ENCODE measurements at regions not wholly inside any gene's neighbourhood (a gene's known extent, or its start where the extent isn't known, plus 50 kb on each side); places are given as distances from the start of the nearest gene placed in this dataset.

DNA sequence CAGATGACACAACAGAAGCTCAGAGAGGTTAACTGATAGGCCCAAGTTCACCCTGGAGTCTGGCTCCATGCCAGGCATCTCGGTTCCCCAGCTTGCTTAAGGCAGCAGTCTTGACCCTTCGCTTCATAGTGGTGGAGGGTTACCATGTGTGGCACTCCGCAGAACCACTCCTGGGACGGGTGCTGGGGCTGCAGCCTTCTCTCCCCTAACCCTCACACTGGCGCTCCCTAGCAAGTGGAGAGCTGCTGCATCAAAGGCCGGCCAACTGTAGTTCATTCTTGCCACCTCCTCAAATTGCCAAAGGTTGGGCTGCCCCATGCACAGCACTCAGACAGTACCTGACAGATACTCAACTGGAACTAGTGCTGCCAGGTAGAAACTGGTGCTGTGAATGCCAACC lies 70.2 kb upstream of the KCND3 start:
- H3K79me2 ChIP-seq (ENCODE audit: control insufficient read depth, insufficient read depth, low read length), result no peaks in the 10 kb centered on the region
- DNase-seq (ENCODE audit: low read depth in 2 of 2), result no peak
- no peak overlapping the region for H3K4me2 ChIP-seq (ENCODE audit: extremely low read depth, insufficient read depth, low read length)
- H3K27ac ChIP-seq (ENCODE audit: insufficient read depth, low read length), result no peak overlapping the region
- no peak overlapping the region for H3K9ac ChIP-seq (ENCODE audit: insufficient read depth, low read length)
- H2AFZ ChIP-seq (ENCODE audit: low read length), result no peak overlapping the region
- TF ChIP-seq, protein P1, sequence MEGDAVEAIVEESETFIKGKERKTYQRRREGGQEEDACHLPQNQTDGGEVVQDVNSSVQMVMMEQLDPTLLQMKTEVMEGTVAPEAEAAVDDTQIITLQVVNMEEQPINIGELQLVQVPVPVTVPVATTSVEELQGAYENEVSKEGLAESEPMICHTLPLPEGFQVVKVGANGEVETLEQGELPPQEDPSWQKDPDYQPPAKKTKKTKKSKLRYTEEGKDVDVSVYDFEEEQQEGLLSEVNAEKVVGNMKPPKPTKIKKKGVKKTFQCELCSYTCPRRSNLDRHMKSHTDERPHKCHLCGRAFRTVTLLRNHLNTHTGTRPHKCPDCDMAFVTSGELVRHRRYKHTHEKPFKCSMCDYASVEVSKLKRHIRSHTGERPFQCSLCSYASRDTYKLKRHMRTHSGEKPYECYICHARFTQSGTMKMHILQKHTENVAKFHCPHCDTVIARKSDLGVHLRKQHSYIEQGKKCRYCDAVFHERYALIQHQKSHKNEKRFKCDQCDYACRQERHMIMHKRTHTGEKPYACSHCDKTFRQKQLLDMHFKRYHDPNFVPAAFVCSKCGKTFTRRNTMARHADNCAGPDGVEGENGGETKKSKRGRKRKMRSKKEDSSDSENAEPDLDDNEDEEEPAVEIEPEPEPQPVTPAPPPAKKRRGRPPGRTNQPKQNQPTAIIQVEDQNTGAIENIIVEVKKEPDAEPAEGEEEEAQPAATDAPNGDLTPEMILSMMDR (conservative IDR thresholded peaks at IDR 0.05 in 1 of 2, IDR thresholded peaks at IDR 0.05 in 1 of 2; ENCODE audit: low read depth in 1 of 2, low read length in 2 of 2), result no peak
- no peak for TF ChIP-seq EZH2 (IDR thresholded peaks at IDR 0.05; ENCODE audit: low read length, missing control alignments)
- no peaks in the 10 kb centered on the region for H3K4me1 ChIP-seq (ENCODE audit: control insufficient read depth, extremely low read depth, insufficient read depth, low read length)
- no peaks in the 10 kb centered on the region for H4K20me1 ChIP-seq (ENCODE audit: control insufficient read depth, extremely low read depth, insufficient read depth, low read length)
- no peaks in the 10 kb centered on the region for H3K36me3 ChIP-seq (ENCODE audit: control insufficient read depth, insufficient read depth, low read length)
- no peaks in the 10 kb centered on the region for H3K9me3 ChIP-seq (ENCODE audit: control insufficient read depth, insufficient read depth, low read depth, low read length)
- no peaks in the 10 kb centered on the region for H3K27me3 ChIP-seq (ENCODE audit: control insufficient read depth, insufficient read depth, low read length)
- no peak overlapping the region for H3K4me3 ChIP-seq (replicated peaks in 1 of 4; ENCODE audit: control extremely low read depth in 1 of 4, insufficient read depth in 1 of 4, low read depth in 3 of 4, low read length in 4 of 4)

DNA sequence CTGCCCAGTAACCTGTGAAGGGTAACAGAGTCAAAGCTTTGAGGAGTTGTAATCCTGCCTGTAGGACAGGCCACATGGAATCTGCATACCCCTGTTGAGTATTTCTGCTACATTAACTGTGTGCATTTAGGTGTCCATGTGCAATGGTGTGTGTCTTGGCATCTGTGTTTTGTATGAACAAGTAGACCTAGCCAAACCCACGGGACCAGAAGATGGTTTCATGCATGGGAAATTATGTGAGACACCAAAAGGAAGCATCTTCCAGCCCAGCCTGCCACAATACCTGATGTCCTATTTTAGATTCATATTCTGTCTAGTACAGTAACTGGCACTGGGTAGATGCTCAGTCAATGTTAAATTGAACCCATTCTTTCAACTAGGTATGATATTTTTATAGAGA lies 70.8 kb upstream of the KCND3 start:
- no peak overlapping the region for H3K4me3 ChIP-seq (replicated peaks in 1 of 4; ENCODE audit: control extremely low read depth in 1 of 4, insufficient read depth in 1 of 4, low read depth in 3 of 4, low read length in 4 of 4)
- H3K79me2 ChIP-seq (ENCODE audit: control insufficient read depth, insufficient read depth, low read length), result no peaks in the 10 kb centered on the region
- no peak overlapping the region for H3K4me2 ChIP-seq (ENCODE audit: extremely low read depth, insufficient read depth, low read length)
- H4K20me1 ChIP-seq (ENCODE audit: control insufficient read depth, extremely low read depth, insufficient read depth, low read length), result no peaks in the 10 kb centered on the region
- H3K4me1 ChIP-seq (ENCODE audit: control insufficient read depth, extremely low read depth, insufficient read depth, low read length), result no peaks in the 10 kb centered on the region
- no peaks in the 10 kb centered on the region for H3K9me3 ChIP-seq (ENCODE audit: control insufficient read depth, insufficient read depth, low read depth, low read length)
- TF ChIP-seq, protein P1 (conservative IDR thresholded peaks at IDR 0.05 in 1 of 2, IDR thresholded peaks at IDR 0.05 in 1 of 2; ENCODE audit: low read depth in 1 of 2, low read length in 2 of 2), result no peak
- TF ChIP-seq EZH2 (IDR thresholded peaks at IDR 0.05; ENCODE audit: low read length, missing control alignments), result no peak
- DNase-seq (ENCODE audit: low read depth in 2 of 2), result no peak
- no peaks in the 10 kb centered on the region for H3K27me3 ChIP-seq (ENCODE audit: control insufficient read depth, insufficient read depth, low read length)
- H2AFZ ChIP-seq (ENCODE audit: low read length), result no peak overlapping the region
- no peak overlapping the region for H3K9ac ChIP-seq (ENCODE audit: insufficient read depth, low read length)
- H3K27ac ChIP-seq (ENCODE audit: insufficient read depth, low read length), result no peak overlapping the region
- no peaks in the 10 kb centered on the region for H3K36me3 ChIP-seq (ENCODE audit: control insufficient read depth, insufficient read depth, low read length)

DNA sequence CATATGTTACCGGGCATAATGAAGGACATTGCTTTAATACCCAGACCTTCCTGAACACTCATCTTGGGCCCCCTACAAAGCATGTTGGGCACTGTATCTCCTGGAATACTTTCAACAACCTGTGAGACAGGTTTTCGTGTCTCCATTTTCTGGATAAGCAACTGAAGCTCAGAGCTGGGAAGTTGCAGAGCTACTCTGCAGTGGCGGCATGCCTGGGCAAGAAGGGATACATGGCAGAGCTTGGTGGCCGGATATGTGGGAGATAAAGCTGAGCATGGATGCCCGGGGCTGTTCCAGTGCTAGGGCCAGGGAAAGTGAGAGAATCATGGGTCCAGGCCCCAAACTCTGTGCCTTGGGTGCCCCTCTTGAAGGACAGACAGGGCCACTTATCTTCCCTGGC lies 71.6 kb upstream of the KCND3 start:
- Histone ChIP-seq H3K4me1 (ENCODE audit: control insufficient read depth, extremely low read depth, insufficient read depth, low read length) (no peaks in the 10 kb centered on the region), H3K9ac (ENCODE audit: insufficient read depth, low read length) (no peak overlapping the region), H3K4me2 (ENCODE audit: extremely low read depth, insufficient read depth, low read length) (no peak overlapping the region), H2AFZ (ENCODE audit: low read length) (no peak overlapping the region), H3K27me3 (ENCODE audit: control insufficient read depth, insufficient read depth, low read length) (no peaks in the 10 kb centered on the region), H3K79me2 (ENCODE audit: control insufficient read depth, insufficient read depth, low read length) (no peaks in the 10 kb centered on the region), H3K36me3 (ENCODE audit: control insufficient read depth, insufficient read depth, low read length) (no peaks in the 10 kb centered on the region), H4K20me1 (ENCODE audit: control insufficient read depth, extremely low read depth, insufficient read depth, low read length) (no peaks in the 10 kb centered on the region), H3K9me3 (ENCODE audit: control insufficient read depth, insufficient read depth, low read depth, low read length) (no peaks in the 10 kb centered on the region), H3K27ac (ENCODE audit: insufficient read depth, low read length) (no peak overlapping the region), H3K4me3 (replicated peaks in 1 of 4; ENCODE audit: control extremely low read depth in 1 of 4, insufficient read depth in 1 of 4, low read depth in 3 of 4, low read length in 4 of 4) (no peak overlapping the region)
- TF ChIP-seq EZH2 (IDR thresholded peaks at IDR 0.05; ENCODE audit: low read length, missing control alignments), result no peak
- TF ChIP-seq, protein P1 (conservative IDR thresholded peaks at IDR 0.05 in 1 of 2, IDR thresholded peaks at IDR 0.05 in 1 of 2; ENCODE audit: low read depth in 1 of 2, low read length in 2 of 2), result no peak
- no peak for DNase-seq (ENCODE audit: low read depth in 2 of 2)

All from fibroblast of lung (primary cell).